Breast epithelium (tissue), 4 donors: ENCODE measurements at regions not wholly inside any gene's neighbourhood (a gene's known extent, or its start where the extent isn't known, plus 50 kb on each side); places are given as distances from the start of the nearest gene placed in this dataset.

Experiments
- DNase-seq, 2 donors: peaks; one replicate each; pipeline ENCODE4 v3.0.0-alpha.2; 2019; ENCODE audit warnings: low spot score in 2 of 2
- H3K27ac ChIP-seq, 2 donors: fragments of 200-600 bp; sonication (generic) in 1 of 2; one replicate each; pipeline ENCODE4 v1.5.1; 2016 to 2019; ENCODE audit warnings: mild to moderate bottlenecking in 1 of 2
- H3K27me3 ChIP-seq, 2 donors: fragments of 200-600 bp; sonication (generic) in 1 of 2; one replicate each; pipeline versions ENCODE4 v1.5.1 to v1.6.0; 2017 to 2019; ENCODE audit warnings: control low read depth in 1 of 2, mild to moderate bottlenecking in 1 of 2
- H3K36me3 ChIP-seq: fragments of 200-600 bp; one replicate; pipeline ENCODE4 v1.5.1; 2019
- H3K4me1 ChIP-seq, 2 donors: fragments of 200-600 bp; sonication (generic); one replicate each; pipeline ENCODE4 v1.5.1; 2016 to 2019; ENCODE audit warnings: control low read depth in 1 of 2
- H3K4me3 ChIP-seq, 3 donors: fragments of 200-600 bp; sonication (generic); 1 replicate in 2 of 3; 2 replicates in 1 of 3; pipeline ENCODE4 v1.5.1; 2016 to 2019; ENCODE audit warnings: mild to moderate bottlenecking in 3 of 3, moderate library complexity in 2 of 3
- H3K9me3 ChIP-seq, 2 donors: fragments of 200-600 bp; sonication (generic) in 1 of 2; one replicate each; pipeline ENCODE4 v1.5.1; 2016 to 2019; ENCODE audit warnings: control low read depth in 1 of 2
- POLR2A ChIP-seq: fragments of 450-650 bp; IDR thresholded peaks from one replicate; pipeline ENCODE4 v1.6.1; 2016; ENCODE audit warnings: antibody characterized with exemption, mild to moderate bottlenecking, moderate library complexity
- POLR2AphosphoS5 ChIP-seq, 3 donors: sonication (generic); formaldehyde crosslinking; IDR thresholded peaks; one replicate each; pipeline ENCODE4 v1.6.1; 2017; ENCODE audit warnings: antibody characterized with exemption in 3 of 3
- intact Hi-C: fragments of 100-400 bp; cut with DNase I; formaldehyde crosslinking; loops from one replicate; pipeline ENCODE4 v1.15.1; 2023; ENCODE audit warnings: low total_unique reads
- TF ChIP-seq, protein P1 (sequence below), 3 donors: fragments of 450-650 bp; IDR thresholded peaks; one replicate each; pipeline ENCODE4 v1.5.1; 2016 to 2017; ENCODE audit warnings: antibody characterized with exemption in 3 of 3, mild to moderate bottlenecking in 3 of 3, moderate library complexity in 3 of 3

DNA sequence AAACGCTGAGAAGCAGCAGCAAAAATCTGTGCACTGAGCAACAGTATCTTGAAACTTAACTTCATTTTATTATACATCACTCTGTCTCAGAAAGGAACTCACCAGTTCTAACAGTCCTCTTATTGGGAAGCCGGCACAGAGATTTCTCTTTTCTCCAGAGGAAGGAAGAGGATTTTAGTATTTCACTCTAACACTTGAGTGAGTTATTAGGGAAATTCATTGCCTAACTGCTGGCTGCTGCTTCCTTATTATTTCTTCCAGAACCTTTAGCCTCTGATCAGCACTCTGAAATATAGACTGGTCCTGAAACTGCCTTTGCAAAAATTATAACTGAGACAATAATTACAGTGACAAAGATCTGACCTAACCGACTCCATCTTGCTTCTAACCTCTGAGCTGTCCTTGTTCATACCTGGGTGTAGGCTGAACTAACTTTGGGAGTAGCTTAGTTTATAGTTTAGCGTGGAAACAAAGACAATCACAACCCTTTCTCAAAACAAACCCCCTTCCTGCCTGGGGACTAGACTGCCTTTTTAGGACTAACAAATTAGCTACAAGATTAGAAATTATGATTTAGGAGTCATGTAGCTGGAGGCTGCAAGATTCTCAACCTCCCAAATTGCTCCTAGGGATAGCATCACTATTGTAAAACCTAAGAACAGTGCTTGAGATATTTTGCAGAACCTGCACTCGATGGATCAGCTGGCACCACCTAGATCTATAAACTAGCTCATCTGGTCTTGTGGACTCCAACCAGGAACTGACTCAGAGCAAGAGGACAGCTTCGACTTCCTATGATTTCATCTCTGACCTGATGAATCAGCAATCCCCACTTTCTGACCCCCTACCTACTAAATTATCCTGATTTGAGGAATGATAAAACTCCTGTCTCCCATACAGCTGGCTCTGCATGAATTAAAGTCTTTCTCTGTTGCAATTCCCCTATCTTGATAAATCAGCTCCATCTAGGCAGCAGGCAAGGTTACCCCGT, 117.5 kb downstream of the DYRK2 start:
- DNase-seq: no peak
- Histone ChIP-seq H3K27ac (no peak overlapping the region), H3K4me1 (no peaks in the 10 kb centered on the region), H3K4me3 (no peak overlapping the region), H3K27me3 (no peaks in the 10 kb centered on the region), H3K9me3 (no peaks in the 10 kb centered on the region), H3K36me3 (no peaks in the 10 kb centered on the region)
- TF ChIP-seq POLR2A (no peak), POLR2AphosphoS5 (IDR thresholded peaks at IDR 0.05) (no peak)
- TF ChIP-seq, protein P1, sequence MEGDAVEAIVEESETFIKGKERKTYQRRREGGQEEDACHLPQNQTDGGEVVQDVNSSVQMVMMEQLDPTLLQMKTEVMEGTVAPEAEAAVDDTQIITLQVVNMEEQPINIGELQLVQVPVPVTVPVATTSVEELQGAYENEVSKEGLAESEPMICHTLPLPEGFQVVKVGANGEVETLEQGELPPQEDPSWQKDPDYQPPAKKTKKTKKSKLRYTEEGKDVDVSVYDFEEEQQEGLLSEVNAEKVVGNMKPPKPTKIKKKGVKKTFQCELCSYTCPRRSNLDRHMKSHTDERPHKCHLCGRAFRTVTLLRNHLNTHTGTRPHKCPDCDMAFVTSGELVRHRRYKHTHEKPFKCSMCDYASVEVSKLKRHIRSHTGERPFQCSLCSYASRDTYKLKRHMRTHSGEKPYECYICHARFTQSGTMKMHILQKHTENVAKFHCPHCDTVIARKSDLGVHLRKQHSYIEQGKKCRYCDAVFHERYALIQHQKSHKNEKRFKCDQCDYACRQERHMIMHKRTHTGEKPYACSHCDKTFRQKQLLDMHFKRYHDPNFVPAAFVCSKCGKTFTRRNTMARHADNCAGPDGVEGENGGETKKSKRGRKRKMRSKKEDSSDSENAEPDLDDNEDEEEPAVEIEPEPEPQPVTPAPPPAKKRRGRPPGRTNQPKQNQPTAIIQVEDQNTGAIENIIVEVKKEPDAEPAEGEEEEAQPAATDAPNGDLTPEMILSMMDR (IDR thresholded peaks at IDR 0.05): no peak
- intact Hi-C loops: no loop called here

- no peak for DNase-seq
- Histone ChIP-seq H3K36me3 (no peaks in the 10 kb centered on the region), H3K27ac (no peak overlapping the region), H3K4me3 (no peak overlapping the region), H3K4me1 (no peaks in the 10 kb centered on the region), H3K9me3 (no peaks in the 10 kb centered on the region), H3K27me3 (no peaks in the 10 kb centered on the region)
- TF ChIP-seq, protein P1 (IDR thresholded peaks at IDR 0.05): no peak
- TF ChIP-seq POLR2A (no peak), POLR2AphosphoS5 (IDR thresholded peaks at IDR 0.05) (no peak)
- intact Hi-C loops: no loop called here
Observed at GRCh38 chr12:67772267-67773169, 124.0 kb downstream of the DYRK2 start.

GRCh38 chr12:67773896-67774295, 125.4 kb downstream of the DYRK2 start:
- H3K27me3 ChIP-seq: no peaks in the 10 kb centered on the region
- TF ChIP-seq POLR2AphosphoS5 (IDR thresholded peaks at IDR 0.05): no peak
- TF ChIP-seq, protein P1 (IDR thresholded peaks at IDR 0.05): no peak
- no peak for TF ChIP-seq POLR2A
- no peaks in the 10 kb centered on the region for H3K36me3 ChIP-seq
- no peak overlapping the region for H3K4me3 ChIP-seq
- no peaks in the 10 kb centered on the region for H3K9me3 ChIP-seq
- no peaks in the 10 kb centered on the region for H3K4me1 ChIP-seq
- DNase-seq: no peak
- no peak overlapping the region for H3K27ac ChIP-seq
- intact Hi-C loops: no loop called here

DNA sequence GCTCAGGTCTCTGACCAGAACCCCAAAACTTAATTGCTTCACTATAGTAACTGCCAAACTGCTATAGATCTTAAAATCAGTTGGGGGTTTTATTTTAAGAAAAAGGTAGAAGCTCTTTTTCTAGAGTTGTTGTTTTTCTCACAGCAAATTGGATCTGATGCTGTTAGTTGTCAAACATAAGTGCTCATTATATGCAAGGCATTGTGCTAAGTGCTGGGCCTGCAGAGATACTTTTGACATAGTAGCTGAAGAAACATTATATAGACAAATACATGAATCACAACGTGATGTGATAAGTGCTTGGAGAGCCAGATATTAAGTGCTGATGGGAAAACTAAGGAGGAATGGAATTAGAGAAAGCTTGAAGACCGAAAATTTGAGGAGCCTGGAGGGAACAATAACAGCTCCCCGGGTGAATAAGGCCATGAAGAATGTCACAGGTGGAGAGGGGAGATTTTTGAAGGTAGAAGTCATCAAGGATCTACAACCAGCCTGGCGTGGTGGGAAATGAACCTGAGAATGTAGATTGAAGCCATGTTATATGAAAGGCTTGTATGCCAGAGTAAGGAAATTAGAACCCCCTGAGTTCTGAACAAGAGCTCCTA, 126.5 kb downstream of the DYRK2 start:
- H3K9me3 ChIP-seq: no peaks in the 10 kb centered on the region
- no peak for DNase-seq
- TF ChIP-seq POLR2A: no peak
- TF ChIP-seq POLR2AphosphoS5 (IDR thresholded peaks at IDR 0.05): no peak
- TF ChIP-seq, protein P1 (IDR thresholded peaks at IDR 0.05): no peak
- no peak overlapping the region for H3K27ac ChIP-seq
- H3K27me3 ChIP-seq: no peaks in the 10 kb centered on the region
- H3K4me3 ChIP-seq: no peak overlapping the region
- intact Hi-C loops: no loop called here
- no peaks in the 10 kb centered on the region for H3K36me3 ChIP-seq
- no peaks in the 10 kb centered on the region for H3K4me1 ChIP-seq
